ENCODE measurements at regions not wholly inside any gene's neighbourhood (a gene's known extent, or its start where the extent isn't known, plus 50 kb on each side); places are given as distances from the start of the nearest gene placed in this dataset.

GRCh38 chr2:201969938-201970785 is 63.5 kb upstream of the FZD7 start:
- H3K36me3 ChIP-seq (ENCODE audit: low read depth): no peaks in the 10 kb centered on the region
- H3K9me3 ChIP-seq (ENCODE audit: severe bottlenecking): no peaks in the 10 kb centered on the region
- DNase-seq (ENCODE audit: low spot score): no peak
- no peak overlapping the region for H3K27ac ChIP-seq (ENCODE audit: poor library complexity, severe bottlenecking)
- H3K4me3 ChIP-seq (ENCODE audit: severe bottlenecking): no peak overlapping the region
- TF ChIP-seq CTCF (IDR thresholded peaks at IDR 0.05; ENCODE audit: poor library complexity, severe bottlenecking): no peak
- no peaks in the 10 kb centered on the region for H3K4me1 ChIP-seq (ENCODE audit: insufficient read depth, poor library complexity, severe bottlenecking)
- no peaks in the 10 kb centered on the region for H3K27me3 ChIP-seq (ENCODE audit: insufficient read depth, poor library complexity, severe bottlenecking)
- ATAC-seq (ENCODE audit: low read depth): no peak

- no peak for TF ChIP-seq CTCF (IDR thresholded peaks at IDR 0.05; ENCODE audit: poor library complexity, severe bottlenecking)
- no peak overlapping the region for H3K27ac ChIP-seq (ENCODE audit: poor library complexity, severe bottlenecking)
- no peaks in the 10 kb centered on the region for H3K9me3 ChIP-seq (ENCODE audit: severe bottlenecking)
- no peak for DNase-seq (ENCODE audit: low spot score)
- H3K4me1 ChIP-seq (ENCODE audit: insufficient read depth, poor library complexity, severe bottlenecking): no peaks in the 10 kb centered on the region
- H3K27me3 ChIP-seq (ENCODE audit: insufficient read depth, poor library complexity, severe bottlenecking): no peaks in the 10 kb centered on the region
- no peaks in the 10 kb centered on the region for H3K36me3 ChIP-seq (ENCODE audit: low read depth)
- ATAC-seq (ENCODE audit: low read depth): no peak
- H3K4me3 ChIP-seq (ENCODE audit: severe bottlenecking): no peak overlapping the region
Measured at GRCh38 chr2:201970786-201971108, 62.9 kb upstream of the FZD7 start.

GRCh38 chr2:201971531-201972228 is 62.0 kb upstream of the FZD7 start:
- H3K36me3 ChIP-seq (ENCODE audit: low read depth): no peaks in the 10 kb centered on the region
- H3K4me1 ChIP-seq (ENCODE audit: insufficient read depth, poor library complexity, severe bottlenecking): no peaks in the 10 kb centered on the region
- H3K27ac ChIP-seq (ENCODE audit: poor library complexity, severe bottlenecking): no peak overlapping the region
- no peak overlapping the region for H3K4me3 ChIP-seq (ENCODE audit: severe bottlenecking)
- no peaks in the 10 kb centered on the region for H3K27me3 ChIP-seq (ENCODE audit: insufficient read depth, poor library complexity, severe bottlenecking)
- no peak for ATAC-seq (ENCODE audit: low read depth)
- TF ChIP-seq CTCF (IDR thresholded peaks at IDR 0.05; ENCODE audit: poor library complexity, severe bottlenecking): no peak
- DNase-seq (ENCODE audit: low spot score): no peak
- H3K9me3 ChIP-seq (ENCODE audit: severe bottlenecking): no peaks in the 10 kb centered on the region

- Histone ChIP-seq H3K27ac (ENCODE audit: poor library complexity, severe bottlenecking) (no peak overlapping the region), H3K4me1 (ENCODE audit: insufficient read depth, poor library complexity, severe bottlenecking) (no peaks in the 10 kb centered on the region), H3K4me3 (ENCODE audit: severe bottlenecking) (no peak overlapping the region), H3K27me3 (ENCODE audit: insufficient read depth, poor library complexity, severe bottlenecking) (no peaks in the 10 kb centered on the region), H3K9me3 (ENCODE audit: severe bottlenecking) (no peaks in the 10 kb centered on the region), H3K36me3 (ENCODE audit: low read depth) (no peaks in the 10 kb centered on the region)
- no peak for TF ChIP-seq CTCF (IDR thresholded peaks at IDR 0.05; ENCODE audit: poor library complexity, severe bottlenecking)
- ATAC-seq (ENCODE audit: low read depth) (no peak), DNase-seq (ENCODE audit: low spot score) (no peak)
Measured at GRCh38 chr2:201972621-201973255, 60.9 kb upstream of the FZD7 start.

Data from RWPE2 (cell line).